ENCODE measurements at regions not wholly inside any gene's neighbourhood (a gene's known extent, or its start where the extent isn't known, plus 50 kb on each side); places are given as distances from the start of the nearest gene placed in this dataset.

DNA sequence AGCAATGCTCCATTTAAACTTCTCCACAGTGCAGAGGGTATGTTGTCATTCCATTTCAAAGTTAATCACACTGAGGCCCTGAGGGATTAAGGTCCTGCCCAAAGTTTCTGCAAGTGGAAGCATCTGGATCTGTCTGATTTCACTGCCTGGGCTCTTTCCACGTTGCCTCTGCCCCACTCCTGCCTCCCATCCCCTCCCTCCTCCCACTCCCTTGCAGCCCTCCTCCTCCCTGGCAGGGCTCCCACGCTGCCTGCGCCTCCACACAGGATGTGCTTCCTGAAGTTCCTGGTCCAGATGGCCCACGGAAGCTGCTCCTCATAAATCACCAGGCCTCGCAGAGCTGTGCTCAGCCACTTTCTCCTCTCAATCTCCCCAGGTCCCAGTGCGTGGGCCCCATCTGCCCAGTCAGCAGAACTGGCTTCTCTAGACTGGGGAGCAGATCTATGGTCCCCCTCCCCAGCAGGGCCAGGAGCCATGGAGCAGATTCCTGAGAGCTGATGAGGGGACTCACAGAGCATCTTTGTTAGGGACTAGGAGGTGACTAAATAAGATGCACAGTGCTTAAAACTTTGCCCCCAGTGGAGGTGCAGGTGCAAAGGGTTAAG, 65.4 kb upstream of the MAFB start:
- TF ChIP-seq EZH2 (IDR thresholded peaks at IDR 0.05; ENCODE audit: borderline replicate concordance): no peak
- TF ChIP-seq, protein P1, sequence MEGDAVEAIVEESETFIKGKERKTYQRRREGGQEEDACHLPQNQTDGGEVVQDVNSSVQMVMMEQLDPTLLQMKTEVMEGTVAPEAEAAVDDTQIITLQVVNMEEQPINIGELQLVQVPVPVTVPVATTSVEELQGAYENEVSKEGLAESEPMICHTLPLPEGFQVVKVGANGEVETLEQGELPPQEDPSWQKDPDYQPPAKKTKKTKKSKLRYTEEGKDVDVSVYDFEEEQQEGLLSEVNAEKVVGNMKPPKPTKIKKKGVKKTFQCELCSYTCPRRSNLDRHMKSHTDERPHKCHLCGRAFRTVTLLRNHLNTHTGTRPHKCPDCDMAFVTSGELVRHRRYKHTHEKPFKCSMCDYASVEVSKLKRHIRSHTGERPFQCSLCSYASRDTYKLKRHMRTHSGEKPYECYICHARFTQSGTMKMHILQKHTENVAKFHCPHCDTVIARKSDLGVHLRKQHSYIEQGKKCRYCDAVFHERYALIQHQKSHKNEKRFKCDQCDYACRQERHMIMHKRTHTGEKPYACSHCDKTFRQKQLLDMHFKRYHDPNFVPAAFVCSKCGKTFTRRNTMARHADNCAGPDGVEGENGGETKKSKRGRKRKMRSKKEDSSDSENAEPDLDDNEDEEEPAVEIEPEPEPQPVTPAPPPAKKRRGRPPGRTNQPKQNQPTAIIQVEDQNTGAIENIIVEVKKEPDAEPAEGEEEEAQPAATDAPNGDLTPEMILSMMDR (IDR thresholded peaks at IDR 0.05; ENCODE audit: poor library complexity): no peak

Measured in hepatocyte (in vitro differentiated cells).